ENCODE measurements at regions not wholly inside any gene's neighbourhood (a gene's known extent, or its start where the extent isn't known, plus 50 kb on each side); places are given as distances from the start of the nearest gene placed in this dataset.

DNA sequence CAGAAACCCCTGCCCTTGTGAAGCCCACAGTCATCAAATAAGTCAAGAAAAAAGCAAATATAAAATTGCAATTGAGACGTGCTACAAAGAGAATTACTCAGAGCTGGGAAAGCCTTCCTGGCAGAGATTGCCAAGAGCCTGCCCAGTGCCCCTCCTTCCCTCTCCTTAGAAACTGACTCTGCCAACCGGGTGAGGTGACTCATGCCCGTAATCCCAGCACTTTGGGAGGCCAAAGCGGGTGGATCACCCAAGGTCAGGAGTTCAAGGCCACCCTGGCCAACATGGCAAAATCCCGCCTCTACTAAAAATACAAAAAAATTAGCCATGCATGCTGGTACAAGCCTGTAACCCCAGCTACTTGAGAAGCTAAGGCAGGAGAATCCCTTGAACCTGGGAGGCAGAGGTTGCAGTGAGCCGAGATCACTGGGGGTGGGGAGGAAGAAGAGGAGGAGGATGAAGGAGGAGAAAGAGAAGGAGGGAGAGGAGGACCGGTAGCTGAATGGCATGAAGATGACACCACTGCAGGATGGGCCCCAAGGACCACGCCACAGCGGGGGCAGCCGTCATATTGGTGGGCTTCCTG lies 76.1 kb upstream of the RTL6 start:
- TF ChIP-seq CTCF (IDR thresholded peaks at IDR 0.05; ENCODE audit: low read depth, low read length) = no peak
- no peak for TF ChIP-seq EZH2phosphoT487 (IDR thresholded peaks at IDR 0.05; ENCODE audit: low read depth)

Data from OCI-LY3 (cell line).